ENCODE measurements at regions not wholly inside any gene's neighbourhood (a gene's known extent, or its start where the extent isn't known, plus 50 kb on each side); places are given as distances from the start of the nearest gene placed in this dataset.

- H3K4me1 Mint-ChIP-seq (ENCODE audit: low read depth), result no peaks in the 10 kb centered on the region
- ChIA-PET POLR2A (no interaction called here), CTCF (no interaction called here)
- H3K4me3 Mint-ChIP-seq, result no peak overlapping the region
- no peaks in the 10 kb centered on the region for H3K9me3 Mint-ChIP-seq
- no peak for DNase-seq
- peaks cover 40% of the 10 kb centered on the region for H3K27me3 Mint-ChIP-seq
- no peaks in the 10 kb centered on the region for H3K36me3 Mint-ChIP-seq
- H3K27ac Mint-ChIP-seq, result no peak overlapping the region
- intact Hi-C loops (cut with micrococcal nuclease), result no loop called here
Observed at GRCh38 chr15:62953496-62954045, 89.0 kb upstream of the TPM1 start.

DNA sequence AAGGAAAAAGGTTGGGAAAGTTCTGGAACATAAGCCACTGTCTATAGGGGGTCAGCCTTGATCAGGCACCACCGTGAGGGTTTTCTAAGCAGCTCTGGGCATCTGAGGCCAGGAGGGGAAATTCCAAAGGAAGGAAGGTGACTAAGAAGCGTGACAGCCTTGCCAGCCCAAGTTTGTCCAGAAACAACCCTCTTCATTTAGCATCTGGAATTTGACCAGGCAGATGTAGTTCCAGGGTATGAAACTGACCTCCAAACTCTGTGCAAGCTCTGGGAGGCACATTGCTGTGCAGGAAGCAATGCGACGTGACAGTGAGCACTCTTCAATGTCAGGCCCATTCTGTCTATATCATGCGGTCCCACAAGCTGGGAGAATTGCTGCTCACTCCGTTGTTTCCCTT lies 85.4 kb upstream of the TPM1 start:
- Mint-ChIP-seq H3K4me3 (no peak overlapping the region), H3K36me3 (no peaks in the 10 kb centered on the region), H3K27me3 (peaks cover 16% of the 10 kb centered on the region), H3K9me3 (no peaks in the 10 kb centered on the region), H3K4me1 (ENCODE audit: low read depth) (no peaks in the 10 kb centered on the region), H3K27ac (no peak overlapping the region)
- DNase-seq, result no peak
- CTCF ChIA-PET, result no interaction called here
- intact Hi-C loops (cut with micrococcal nuclease), result no loop called here
- POLR2A ChIA-PET, result no interaction called here

GRCh38 chr15:62958528-62959363 lies 83.8 kb upstream of the TPM1 start:
- CTCF ChIA-PET, result interaction anchor here (0.8 kb wide), 1 partner anchor 216 kb away, joined by 3 read pairs; no protein-coding TSS in a partner anchor
- POLR2A ChIA-PET, result no interaction called here
- H3K4me3 Mint-ChIP-seq, result no peak overlapping the region

GRCh38 chr15:62961134-62961533 lies 81.4 kb upstream of the TPM1 start:
- Mint-ChIP-seq H3K9me3 (no peaks in the 10 kb centered on the region), H3K4me3 (no peak overlapping the region), H3K4me1 (ENCODE audit: low read depth) (no peaks in the 10 kb centered on the region)

More at GRCh38 chr15:62958528-62959363, 83.8 kb upstream of the TPM1 start:
- Mint-ChIP-seq H3K4me1 (ENCODE audit: low read depth) (no peaks in the 10 kb centered on the region), H3K27me3 (peaks cover 2% of the 10 kb centered on the region), H3K27ac (no peak overlapping the region), H3K36me3 (no peaks in the 10 kb centered on the region), H3K9me3 (no peaks in the 10 kb centered on the region)
- no peak for DNase-seq
- intact Hi-C loops (cut with micrococcal nuclease), result no loop called here

DNA sequence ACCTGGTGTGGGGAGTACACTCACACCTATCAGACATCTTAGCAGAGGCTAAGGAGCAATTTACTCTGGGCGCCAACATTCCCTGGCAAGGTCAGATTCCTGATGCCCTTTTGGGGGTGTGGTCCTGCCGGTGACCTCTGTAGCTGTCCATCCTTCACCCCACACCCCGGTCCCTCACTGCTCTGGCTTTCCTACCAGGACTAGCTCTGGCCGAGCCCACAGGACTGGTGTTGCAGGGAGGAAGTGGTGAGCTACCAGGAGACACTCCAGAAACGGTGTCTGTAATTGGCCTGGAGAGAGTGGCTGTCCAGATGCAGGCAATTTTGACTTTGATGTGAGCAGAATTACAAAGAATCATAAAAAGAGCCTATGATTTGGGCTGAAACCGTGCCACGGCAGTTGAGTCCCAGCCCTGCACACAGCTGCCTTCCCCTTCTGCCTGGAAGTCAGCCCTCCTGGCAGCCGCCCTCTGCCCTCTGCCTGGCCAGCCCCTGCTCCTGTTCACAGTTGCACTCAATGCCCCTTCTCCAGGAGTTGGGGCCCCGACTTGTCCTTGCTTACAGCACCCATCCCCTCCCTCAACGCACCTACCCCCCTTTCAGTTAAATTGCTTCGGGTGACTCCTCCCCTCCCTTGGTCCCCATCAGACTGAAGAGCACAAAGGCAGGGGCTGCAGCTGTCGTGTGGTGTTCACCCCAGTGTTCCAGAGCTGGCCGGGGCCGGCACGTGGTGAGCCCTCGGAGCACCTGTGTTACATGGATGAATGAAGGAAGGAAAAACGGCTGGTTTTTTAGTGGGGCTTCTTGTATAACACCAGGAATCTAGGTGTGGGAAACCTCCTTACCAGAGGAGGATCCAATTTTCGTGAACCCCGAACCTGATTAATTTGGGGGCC lies 80.2 kb upstream of the TPM1 start:
- no peaks in the 10 kb centered on the region for H3K36me3 Mint-ChIP-seq
- intact Hi-C loops (cut with micrococcal nuclease), result no loop called here
- POLR2A ChIA-PET, result no interaction called here

More at GRCh38 chr15:62961134-62961533, 81.4 kb upstream of the TPM1 start:
- DNase-seq, result no peak
- Mint-ChIP-seq H3K36me3 (no peaks in the 10 kb centered on the region), H3K27ac (no peak overlapping the region), H3K27me3 (no peaks in the 10 kb centered on the region)
- intact Hi-C loops (cut with micrococcal nuclease), result no loop called here
- ChIA-PET POLR2A (no interaction called here), CTCF (no interaction called here)

DNA sequence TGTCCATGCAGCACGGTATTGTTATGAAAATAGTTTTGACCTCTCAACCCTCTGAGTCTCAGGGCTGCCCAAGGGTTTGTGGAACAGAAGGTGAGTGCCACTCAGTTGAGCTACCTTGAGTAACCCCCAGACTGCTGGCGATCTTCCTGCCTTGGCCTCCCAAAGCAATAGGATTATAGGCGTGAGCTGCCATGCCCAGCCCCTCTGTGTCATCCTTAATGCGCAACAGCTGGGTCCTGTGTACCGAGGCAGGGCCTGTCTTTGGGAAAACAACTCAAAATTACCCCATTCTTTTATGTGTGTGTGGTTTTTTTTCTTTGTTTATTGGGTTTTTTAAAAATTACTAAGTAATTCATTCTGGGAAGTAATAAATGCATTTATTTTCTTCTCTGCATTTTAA lies 78.3 kb upstream of the TPM1 start:
- Mint-ChIP-seq H3K4me3 (no peak overlapping the region), H3K27ac (no peak overlapping the region), H3K27me3 (no peaks in the 10 kb centered on the region), H3K36me3 (no peaks in the 10 kb centered on the region), H3K4me1 (ENCODE audit: low read depth) (no peaks in the 10 kb centered on the region), H3K9me3 (no peaks in the 10 kb centered on the region)
- intact Hi-C loops (cut with micrococcal nuclease), result no loop called here
- DNase-seq, result no peak
- POLR2A ChIA-PET, result no interaction called here
- CTCF ChIA-PET, result interaction anchor here (0.6 kb wide), 1 partner anchor 731 kb away, joined by 3 read pairs; no protein-coding TSS in a partner anchor

More for the DNA sequence above, 80.2 kb upstream of the TPM1 start:
- Mint-ChIP-seq H3K4me3 (no peak overlapping the region), H3K27me3 (no peaks in the 10 kb centered on the region), H3K9me3 (no peaks in the 10 kb centered on the region), H3K4me1 (ENCODE audit: low read depth) (no peaks in the 10 kb centered on the region), H3K27ac (no peak overlapping the region)
- CTCF ChIA-PET, result interaction anchor here (0.6 kb wide), 1 partner anchor 136 kb away, joined by 3 read pairs; no protein-coding TSS in a partner anchor
- no peak for DNase-seq

GRCh38 chr15:62966294-62967078 lies 76.1 kb upstream of the TPM1 start:
- H3K36me3 Mint-ChIP-seq, result no peaks in the 10 kb centered on the region
- POLR2A ChIA-PET, result no interaction called here
- H3K4me1 Mint-ChIP-seq (ENCODE audit: low read depth), result no peaks in the 10 kb centered on the region
- CTCF ChIA-PET, result interaction anchor here (0.9 kb wide), 1 partner anchor 81 kb away, joined by 3 read pairs; no protein-coding TSS in a partner anchor
- H3K27ac Mint-ChIP-seq, result no peak overlapping the region
- no peaks in the 10 kb centered on the region for H3K9me3 Mint-ChIP-seq
- H3K4me3 Mint-ChIP-seq, result no peak overlapping the region
- no peaks in the 10 kb centered on the region for H3K27me3 Mint-ChIP-seq
- intact Hi-C loops (cut with micrococcal nuclease), result no loop called here
- no peak for DNase-seq

DNA sequence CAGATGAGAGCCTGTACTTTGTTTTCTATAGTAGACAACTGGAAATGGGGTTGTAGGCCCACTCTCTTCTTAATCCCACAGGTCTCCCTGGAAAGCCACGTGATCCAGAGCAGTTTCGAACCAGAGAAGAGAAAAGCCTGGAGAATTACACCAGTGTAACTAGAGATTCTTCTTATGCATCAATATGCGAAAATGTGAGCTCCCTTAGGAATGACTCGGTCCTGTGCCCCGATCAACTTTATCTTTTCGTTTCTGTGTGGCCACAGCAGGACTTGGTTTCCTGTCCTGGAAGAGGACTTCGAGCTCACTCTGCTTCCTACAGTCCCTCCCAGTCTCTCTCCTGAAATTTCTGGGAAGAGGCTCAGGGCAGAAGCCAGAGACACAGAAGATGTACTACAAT lies 73.8 kb upstream of the TPM1 start:
- H3K27ac Mint-ChIP-seq, result no peak overlapping the region
- POLR2A ChIA-PET, result no interaction called here
- H3K4me3 Mint-ChIP-seq, result no peak overlapping the region
- H3K4me1 Mint-ChIP-seq (ENCODE audit: low read depth), result no peaks in the 10 kb centered on the region
- intact Hi-C loops (cut with micrococcal nuclease), result no loop called here
- no peaks in the 10 kb centered on the region for H3K9me3 Mint-ChIP-seq
- no peak for DNase-seq
- H3K36me3 Mint-ChIP-seq, result no peaks in the 10 kb centered on the region
- H3K27me3 Mint-ChIP-seq, result peaks cover 4% of the 10 kb centered on the region
- CTCF ChIA-PET, result no interaction called here

- no peaks in the 10 kb centered on the region for H3K36me3 Mint-ChIP-seq
- peaks cover 4% of the 10 kb centered on the region for H3K27me3 Mint-ChIP-seq
- no peak for DNase-seq
- H3K27ac Mint-ChIP-seq, result no peak overlapping the region
- ChIA-PET CTCF (no interaction called here), POLR2A (no interaction called here)
- H3K9me3 Mint-ChIP-seq, result no peaks in the 10 kb centered on the region
- H3K4me3 Mint-ChIP-seq, result no peak overlapping the region
- no peaks in the 10 kb centered on the region for H3K4me1 Mint-ChIP-seq (ENCODE audit: low read depth)
- intact Hi-C loops (cut with micrococcal nuclease), result no loop called here
Observed at GRCh38 chr15:62969442-62970089, 73.0 kb upstream of the TPM1 start.

DNA sequence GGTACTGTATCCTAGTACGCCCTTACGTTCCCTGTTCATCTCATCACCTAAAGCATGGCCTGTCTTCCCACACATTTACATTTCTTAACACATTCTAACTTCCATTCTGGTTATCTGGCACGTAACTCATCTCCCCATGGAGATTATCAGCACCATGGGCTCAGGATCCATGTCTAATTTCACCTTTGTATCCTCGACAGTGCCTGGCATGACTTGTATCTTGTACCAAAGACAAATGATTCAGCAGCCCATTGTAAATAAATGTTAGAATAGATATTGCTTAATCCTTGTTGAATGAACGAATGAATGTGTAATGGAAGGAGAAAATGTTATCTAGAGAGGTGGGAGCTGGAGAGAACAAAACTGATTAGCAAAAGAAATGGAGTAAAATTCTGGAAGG lies 69.7 kb upstream of the TPM1 start:
- POLR2A ChIA-PET, result no interaction called here
- Mint-ChIP-seq H3K4me3 (no peak overlapping the region), H3K27me3 (peaks cover 4% of the 10 kb centered on the region), H3K27ac (no peak overlapping the region), H3K36me3 (no peaks in the 10 kb centered on the region), H3K4me1 (ENCODE audit: low read depth) (no peaks in the 10 kb centered on the region), H3K9me3 (no peaks in the 10 kb centered on the region)
- CTCF ChIA-PET, result no interaction called here
- intact Hi-C loops (cut with micrococcal nuclease), result no loop called here
- DNase-seq, result no peak

DNA sequence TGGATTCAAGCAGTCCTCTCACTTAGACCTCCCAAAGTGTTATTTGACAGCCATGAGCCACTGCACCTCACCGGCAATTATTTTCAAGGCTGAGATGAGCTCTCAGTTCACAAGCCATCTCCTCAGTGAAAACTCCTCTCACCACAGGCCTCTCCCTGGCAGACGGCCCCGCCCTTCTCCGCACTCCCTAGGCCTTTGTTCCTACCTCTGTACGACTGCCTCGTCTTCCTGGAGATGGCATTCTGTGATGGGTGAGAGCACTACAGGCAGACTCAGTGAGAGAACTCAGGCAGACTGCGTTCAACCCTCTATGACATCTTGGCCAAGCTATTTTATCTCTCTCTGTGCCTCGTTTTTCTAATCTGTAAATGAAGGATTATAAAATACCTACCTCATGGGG lies 67.0 kb upstream of the TPM1 start:
- Mint-ChIP-seq H3K27ac (no peak overlapping the region), H3K36me3 (no peaks in the 10 kb centered on the region), H3K27me3 (peaks cover 5% of the 10 kb centered on the region), H3K9me3 (no peaks in the 10 kb centered on the region), H3K4me3 (no peak overlapping the region), H3K4me1 (ENCODE audit: low read depth) (no peaks in the 10 kb centered on the region)
- intact Hi-C loops (cut with micrococcal nuclease), result no loop called here
- DNase-seq, result no peak
- ChIA-PET CTCF (interaction anchor here (0.7 kb wide), 1 partner anchor 631 kb away, joined by 3 read pairs; no protein-coding TSS in a partner anchor), POLR2A (no interaction called here)

All from activated CD4-positive, alpha-beta memory T cell treated with anti-CD3 and anti-CD28 coated beads for 36 hours (primary cell).